ENCODE measurements at regions not wholly inside any gene's neighbourhood (a gene's known extent, or its start where the extent isn't known, plus 50 kb on each side); places are given as distances from the start of the nearest gene placed in this dataset.

- TF ChIP-seq CTCF (IDR thresholded peaks at IDR 0.05; ENCODE audit: low read length) = no peak
- no peak for TF ChIP-seq EZH2phosphoT487 (IDR thresholded peaks at IDR 0.05; ENCODE audit: low read length)
Observed at GRCh38 chr19:34601071-34601470, 75.9 kb downstream of the SCGB2B2 start.
